NCI-H2029 (cell line): ENCODE measurements at regions not wholly inside any gene's neighbourhood (a gene's known extent, or its start where the extent isn't known, plus 50 kb on each side); places are given as distances from the start of the nearest gene placed in this dataset.
A peak's percentile ranks its signal among the peaks of the same experiment; 100 is the strongest.

ENCODE experiments used
- DNase-seq: peaks from one replicate; lab custom pipeline; 2025; lab: John Stamatoyannopoulos, UW

DNA sequence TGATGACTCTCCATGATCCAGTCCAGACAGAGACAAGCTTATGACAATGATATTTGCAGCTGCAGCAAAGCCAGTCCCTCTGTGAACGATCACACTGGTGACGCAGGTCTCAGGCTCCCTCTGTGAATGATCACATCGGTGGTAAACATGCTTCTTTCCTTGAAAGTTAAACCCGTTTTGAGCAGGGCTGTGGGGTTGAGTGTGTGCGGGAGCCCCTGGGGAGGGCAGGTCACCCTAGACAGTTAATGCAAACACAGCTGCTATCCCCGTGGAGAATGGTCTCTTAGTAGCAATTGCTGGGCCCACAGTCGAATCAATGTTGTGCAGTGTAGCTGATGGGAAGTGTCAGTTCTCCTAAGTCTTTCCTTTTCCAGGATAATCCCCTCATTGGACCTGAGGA, 71.0 kb upstream of the KIRREL3 start:
- DNase-seq = peak; percentile 16

DNA sequence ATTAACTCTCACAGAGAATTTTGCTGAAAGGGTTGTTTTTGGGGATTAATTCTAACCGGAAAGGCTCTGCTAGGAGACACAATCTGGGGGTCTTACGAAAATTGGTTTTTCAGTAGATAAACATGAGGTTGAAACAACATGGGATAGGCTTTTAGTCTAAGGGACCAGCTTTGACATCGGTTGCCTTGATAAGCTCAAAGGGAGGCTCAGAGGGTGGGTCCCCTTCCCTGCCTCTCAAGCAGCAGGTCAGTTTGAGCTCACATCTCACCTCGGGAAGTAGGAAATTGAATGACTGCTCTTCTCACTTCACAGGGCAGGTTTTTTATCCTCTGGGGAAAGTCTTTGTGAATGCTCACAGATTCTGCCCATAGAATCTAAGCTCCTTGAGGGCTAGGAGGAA, 70.2 kb upstream of the KIRREL3 start:
- DNase-seq = no peak

DNA sequence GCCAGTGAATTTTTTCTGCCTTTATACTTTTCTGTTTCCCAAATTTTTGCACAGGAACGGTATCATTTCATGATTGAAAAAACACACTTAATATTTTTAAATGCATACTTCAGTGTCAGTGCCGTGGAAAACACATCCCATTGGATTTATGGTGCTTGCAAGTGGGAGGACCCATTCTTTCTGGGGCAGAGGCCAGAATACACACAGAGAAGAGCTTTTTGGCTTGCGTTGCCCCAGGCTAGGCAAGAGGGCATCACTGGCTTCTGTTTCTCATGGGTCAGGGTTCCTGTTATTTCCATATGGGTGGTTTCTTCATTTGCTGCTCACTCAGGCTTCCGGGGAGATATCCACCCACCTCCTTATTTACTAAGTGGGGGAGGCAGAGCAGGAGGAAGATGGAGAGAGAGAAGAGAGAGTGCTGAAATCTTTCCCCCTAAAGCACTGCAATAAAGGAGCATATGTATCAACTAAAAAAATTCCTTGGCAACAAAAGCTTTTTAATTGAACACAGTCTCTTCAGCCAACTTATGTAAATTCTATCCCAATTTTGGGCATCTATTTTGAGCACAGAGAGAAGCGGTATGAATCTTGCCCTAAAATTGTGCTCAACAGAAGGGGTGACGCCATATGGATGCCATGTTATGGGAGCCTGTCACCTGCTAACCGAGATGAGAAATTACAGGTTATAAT, 66.0 kb upstream of the KIRREL3 start:
- peak; percentile 48 for DNase-seq

DNA sequence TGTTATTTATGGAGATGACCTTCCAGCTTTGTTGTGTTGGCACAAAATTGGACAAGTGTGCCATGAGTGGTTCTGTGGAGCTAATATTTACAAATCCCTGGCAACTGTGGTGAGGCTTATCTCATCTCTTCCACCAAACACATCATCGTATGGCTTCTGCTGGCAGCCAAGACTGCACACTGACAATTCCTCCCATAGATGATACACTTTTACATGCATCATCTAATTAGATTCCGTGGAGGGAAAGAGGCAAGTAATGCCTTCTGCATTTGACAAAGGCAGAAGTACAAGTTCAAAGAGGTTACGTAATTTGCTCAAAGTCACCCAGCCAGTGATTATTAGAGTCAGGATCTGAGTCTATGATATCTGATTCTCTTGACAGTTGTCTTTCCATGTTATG, 62.7 kb upstream of the KIRREL3 start:
- DNase-seq = peak; percentile 81

DNA sequence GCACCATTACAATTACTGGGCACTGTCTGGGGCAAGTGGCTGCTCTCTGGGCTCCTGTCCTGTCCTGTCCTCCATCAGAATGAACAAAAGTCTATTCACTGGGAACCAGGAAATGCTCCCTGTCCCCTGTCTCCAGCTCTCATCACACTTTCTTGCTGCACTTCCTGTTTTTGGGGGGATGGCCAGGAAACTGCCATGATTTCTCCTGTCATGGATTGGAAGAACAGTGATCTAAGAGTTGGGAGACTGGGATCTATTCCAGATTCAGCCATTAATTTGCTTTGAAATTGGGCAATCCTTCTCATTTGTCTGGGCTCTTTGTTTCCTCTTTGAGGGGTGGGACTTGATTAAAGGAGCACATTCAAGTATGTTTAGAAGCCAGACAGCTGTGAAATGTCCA, 61.4 kb upstream of the KIRREL3 start:
- DNase-seq = peak; percentile 69

DNA sequence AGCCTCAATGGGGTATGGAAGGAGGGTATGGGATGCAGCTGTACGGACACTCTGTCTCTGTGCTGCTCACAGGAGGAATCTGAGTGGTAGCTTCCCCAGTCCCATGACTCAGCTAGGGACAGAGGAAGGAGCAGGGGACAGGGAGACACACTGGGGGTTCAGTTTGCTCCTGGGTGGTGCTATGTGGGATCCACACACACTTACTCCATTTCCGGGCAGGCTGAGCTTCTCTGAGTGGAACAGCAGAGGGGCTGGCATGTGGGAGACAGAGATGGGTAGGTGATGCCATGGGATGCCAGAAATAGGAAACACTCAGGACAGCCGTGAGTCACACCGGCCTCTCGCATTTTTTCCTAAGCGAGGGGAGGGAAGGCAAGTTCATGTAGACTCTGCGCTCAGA, 59.2 kb upstream of the KIRREL3 start:
- no peak for DNase-seq

DNA sequence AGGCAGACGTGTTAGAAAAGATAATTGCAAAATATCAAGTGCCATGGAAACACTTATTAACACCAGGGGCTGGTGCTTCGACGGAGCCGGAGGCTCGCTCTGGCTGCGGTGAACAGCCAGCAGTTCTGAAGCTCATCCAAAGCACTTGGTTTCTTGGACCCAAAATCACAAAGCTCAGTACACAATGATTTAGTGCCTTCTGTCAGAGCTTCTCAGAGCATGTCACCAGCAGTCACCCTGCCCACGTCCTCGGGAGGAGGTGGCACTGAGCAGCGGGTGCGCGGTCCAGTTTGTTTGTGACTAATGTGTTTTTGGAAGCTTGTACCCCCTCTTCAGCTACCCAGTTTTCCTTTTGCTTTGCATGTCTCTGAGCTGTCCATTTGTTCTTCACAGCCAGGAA, 58.7 kb upstream of the KIRREL3 start:
- DNase-seq = no peak

DNA sequence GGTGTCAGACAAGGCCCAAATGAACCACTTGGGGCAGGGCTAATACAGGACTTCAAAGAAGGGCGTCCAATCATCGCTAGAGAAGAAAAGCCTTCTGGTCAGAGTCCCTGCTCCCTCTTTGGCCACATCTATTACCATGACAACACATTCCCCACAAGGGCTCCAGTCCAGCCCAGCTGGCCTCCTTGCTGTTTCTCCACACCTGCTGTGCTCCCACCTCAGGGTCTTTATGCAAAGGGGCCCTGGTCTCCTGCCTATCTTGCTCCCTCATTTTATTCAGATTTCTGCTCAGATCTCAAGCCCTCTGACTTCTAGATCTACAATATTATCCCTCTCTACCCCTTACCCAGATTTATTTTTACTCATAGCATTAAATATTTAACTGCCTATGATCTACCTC, 58.0 kb upstream of the KIRREL3 start:
- no peak for DNase-seq

DNA sequence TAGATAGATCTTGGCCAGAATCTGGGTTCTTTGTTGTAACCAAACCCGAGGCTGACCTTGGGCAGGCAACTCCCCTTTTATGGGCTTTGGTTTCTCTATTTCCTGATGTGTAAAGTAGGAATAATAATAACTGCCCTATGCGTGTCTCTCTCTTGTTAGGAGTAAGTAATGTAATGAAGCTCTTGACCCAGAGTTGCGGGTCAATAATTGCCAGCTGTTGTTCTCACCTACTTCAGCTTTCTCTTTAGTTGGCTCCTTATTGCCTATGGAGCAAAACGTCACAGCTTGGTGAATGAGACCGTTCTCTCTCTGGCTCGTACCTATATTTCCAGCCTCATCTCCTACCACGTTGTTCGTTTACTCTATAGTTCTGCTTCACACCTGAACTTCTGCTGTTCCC, 56.6 kb upstream of the KIRREL3 start:
- DNase-seq = peak; percentile 38

DNA sequence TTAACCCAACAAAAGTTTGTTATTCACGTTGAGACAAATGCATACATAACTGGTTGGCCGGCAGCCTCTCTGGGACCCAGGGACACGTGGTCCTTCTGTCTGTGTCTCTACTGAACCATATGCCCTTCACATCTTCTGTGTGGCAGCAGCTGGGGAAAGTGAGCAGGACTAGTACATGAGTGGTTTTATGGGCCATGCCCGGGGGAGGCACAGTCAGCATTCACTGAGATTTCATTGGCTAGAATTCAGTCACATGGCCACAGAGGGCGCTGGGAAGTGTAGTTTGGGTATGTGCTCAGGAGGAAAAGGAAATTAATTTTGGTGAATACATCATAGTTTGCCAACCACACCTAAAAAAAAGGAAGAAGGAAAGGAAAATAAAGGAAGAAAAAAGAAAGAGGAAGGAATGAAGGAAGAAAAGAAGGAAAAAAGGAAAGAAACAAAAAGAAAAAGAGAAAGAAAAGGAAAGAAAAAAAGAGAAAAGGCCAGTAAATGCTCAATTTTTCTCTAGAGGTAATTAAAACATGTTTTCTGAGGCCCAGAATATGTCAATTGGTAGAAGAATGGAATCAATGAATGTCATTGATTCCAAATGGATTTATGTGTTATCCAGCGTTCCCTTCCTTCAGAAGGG, 55.9 kb upstream of the KIRREL3 start:
- peak; percentile 5 for DNase-seq

DNA sequence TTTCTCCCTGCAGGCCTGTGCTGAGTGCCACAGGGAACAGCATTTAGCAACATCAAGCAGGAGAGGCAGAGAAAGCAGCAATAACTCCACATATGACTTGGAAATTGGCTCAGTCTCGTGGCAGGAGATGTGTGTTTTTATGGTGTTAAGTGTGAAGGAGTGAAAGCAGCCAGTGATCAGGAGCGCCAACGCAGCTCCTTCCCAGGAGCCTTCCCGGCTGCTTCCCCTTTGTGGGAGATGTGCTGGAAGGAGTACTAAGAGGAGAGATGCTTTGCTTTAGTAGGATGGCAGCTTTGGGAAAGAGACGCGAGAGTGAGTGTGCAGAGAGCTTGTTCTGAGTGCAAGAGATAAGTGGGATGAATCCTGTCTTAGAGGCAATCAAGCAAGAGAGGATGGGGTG, 54.7 kb upstream of the KIRREL3 start:
- DNase-seq = no peak

DNA sequence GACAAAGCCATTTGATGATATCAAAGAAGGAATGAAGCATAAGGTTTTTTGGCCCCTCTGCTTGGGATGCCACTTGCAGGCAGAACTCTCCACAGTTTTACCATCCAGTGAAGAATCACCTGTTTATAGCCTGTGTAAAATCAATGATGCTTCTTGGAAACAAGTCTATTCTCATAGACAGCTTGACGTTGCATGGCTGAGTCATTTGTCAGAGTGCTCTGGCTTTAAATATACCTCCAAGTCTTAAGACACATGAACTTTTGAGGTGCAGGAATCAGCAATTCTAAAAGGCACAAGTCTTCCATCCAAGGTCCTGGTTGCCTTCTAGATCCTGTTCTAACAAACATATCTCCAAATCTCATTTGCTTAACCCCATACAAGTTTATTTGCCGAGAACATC, 53.6 kb upstream of the KIRREL3 start:
- DNase-seq = no peak

DNA sequence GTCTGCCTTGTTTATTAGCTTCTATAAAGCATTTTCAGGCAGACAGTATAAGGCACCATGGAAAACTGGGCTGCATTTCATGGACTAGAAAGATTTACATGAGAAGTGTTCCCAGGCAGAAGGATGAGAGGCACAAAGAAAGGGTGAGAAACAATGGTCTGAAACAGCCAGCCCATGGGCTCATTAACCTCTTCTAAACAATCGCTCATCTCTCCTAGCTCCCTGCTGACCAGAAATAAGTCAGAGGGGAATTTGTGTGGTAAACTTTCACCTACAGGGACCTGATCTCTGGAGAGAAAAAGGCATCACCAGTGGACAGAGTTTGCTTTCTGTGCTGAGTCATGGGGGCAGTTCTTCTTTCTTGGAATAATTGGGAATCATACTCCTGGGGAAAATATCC, 51.8 kb upstream of the KIRREL3 start:
- DNase-seq = no peak
